Parathyroid adenoma (tissue), 2 donors: ENCODE measurements at regions not wholly inside any gene's neighbourhood (a gene's known extent, or its start where the extent isn't known, plus 50 kb on each side); places are given as distances from the start of the nearest gene placed in this dataset.

ENCODE experiments used
- H2AFZ ChIP-seq: fragments of 300-600 bp; sonication (generic); one replicate; pipeline ENCODE4 v1.7.0; 2017; ENCODE audit warnings: antibody characterized with exemption, mild to moderate bottlenecking
- H3K27ac ChIP-seq: fragments of 300-600 bp; sonication (generic); one replicate; pipeline ENCODE4 v1.7.0; 2017
- H3K27me3 ChIP-seq: fragments of 300-600 bp; sonication (generic); one replicate; pipeline ENCODE4 v1.7.0; 2017; ENCODE audit warnings: low read length; ENCODE audit not compliant: control insufficient read depth, insufficient read depth
- H3K36me3 ChIP-seq: fragments of 300-600 bp; sonication (generic); one replicate; pipeline ENCODE4 v1.7.0; 2017; ENCODE audit warnings: low read length; ENCODE audit not compliant: control insufficient read depth, insufficient read depth
- H3K4me1 ChIP-seq: fragments of 300-600 bp; sonication (generic); one replicate; pipeline ENCODE4 v1.7.0; 2017; ENCODE audit warnings: control low read depth
- H3K4me2 ChIP-seq: fragments of 300-600 bp; sonication (generic); one replicate; pipeline ENCODE4 v1.7.0; 2017; ENCODE audit warnings: low read length
- H3K4me3 ChIP-seq: fragments of 300-600 bp; sonication (generic); one replicate; pipeline ENCODE4 v1.7.0; 2017; ENCODE audit warnings: low read depth, low read length
- H3K79me2 ChIP-seq: fragments of 300-600 bp; sonication (generic); one replicate; pipeline ENCODE4 v1.7.0; 2017; ENCODE audit warnings: control low read depth
- H3K9ac ChIP-seq: fragments of 300-600 bp; sonication (generic); one replicate; pipeline ENCODE4 v1.7.0; 2017; ENCODE audit warnings: mild to moderate bottlenecking
- H3K9me3 ChIP-seq: fragments of 300-600 bp; sonication (generic); one replicate; pipeline ENCODE4 v1.7.0; 2017; ENCODE audit warnings: low read length; ENCODE audit not compliant: control insufficient read depth
- TF ChIP-seq, protein P1 (sequence below): fragments of 300-600 bp; sonication (generic); IDR thresholded peaks from one replicate; pipeline ENCODE4 v1.7.0; 2017; ENCODE audit warnings: antibody characterized with exemption, mild to moderate bottlenecking
- donor health status: primary hyperparathyroidism.

GRCh38 chr12:59142183-59142790, 222.0 kb upstream of the LRIG3 start:
- TF ChIP-seq, protein P1, sequence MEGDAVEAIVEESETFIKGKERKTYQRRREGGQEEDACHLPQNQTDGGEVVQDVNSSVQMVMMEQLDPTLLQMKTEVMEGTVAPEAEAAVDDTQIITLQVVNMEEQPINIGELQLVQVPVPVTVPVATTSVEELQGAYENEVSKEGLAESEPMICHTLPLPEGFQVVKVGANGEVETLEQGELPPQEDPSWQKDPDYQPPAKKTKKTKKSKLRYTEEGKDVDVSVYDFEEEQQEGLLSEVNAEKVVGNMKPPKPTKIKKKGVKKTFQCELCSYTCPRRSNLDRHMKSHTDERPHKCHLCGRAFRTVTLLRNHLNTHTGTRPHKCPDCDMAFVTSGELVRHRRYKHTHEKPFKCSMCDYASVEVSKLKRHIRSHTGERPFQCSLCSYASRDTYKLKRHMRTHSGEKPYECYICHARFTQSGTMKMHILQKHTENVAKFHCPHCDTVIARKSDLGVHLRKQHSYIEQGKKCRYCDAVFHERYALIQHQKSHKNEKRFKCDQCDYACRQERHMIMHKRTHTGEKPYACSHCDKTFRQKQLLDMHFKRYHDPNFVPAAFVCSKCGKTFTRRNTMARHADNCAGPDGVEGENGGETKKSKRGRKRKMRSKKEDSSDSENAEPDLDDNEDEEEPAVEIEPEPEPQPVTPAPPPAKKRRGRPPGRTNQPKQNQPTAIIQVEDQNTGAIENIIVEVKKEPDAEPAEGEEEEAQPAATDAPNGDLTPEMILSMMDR: no peak

DNA sequence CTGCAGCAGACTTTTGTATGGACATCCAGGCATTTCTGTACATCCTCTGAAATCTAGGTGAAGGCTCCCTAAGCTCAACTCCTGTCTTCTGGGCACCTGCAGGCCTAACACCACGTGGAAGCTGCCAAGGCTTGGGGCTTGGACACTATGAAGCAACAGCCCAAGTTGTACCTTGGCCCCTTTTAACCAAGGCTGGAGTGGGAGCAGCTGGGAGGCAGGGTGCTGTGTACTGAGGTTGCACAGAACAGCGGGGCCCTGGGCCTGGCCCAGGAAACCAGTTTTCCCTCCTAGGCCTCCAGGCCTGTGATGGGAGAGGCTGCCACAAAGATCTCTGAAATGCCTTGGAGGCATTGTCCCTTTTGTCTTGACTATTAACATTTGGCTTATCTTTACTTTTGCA, 214.4 kb upstream of the LRIG3 start:
- no peak overlapping the region for H3K9ac ChIP-seq
- H3K9me3 ChIP-seq: no peaks in the 10 kb centered on the region
- H3K36me3 ChIP-seq: no peaks in the 10 kb centered on the region
- no peak overlapping the region for H3K4me2 ChIP-seq
- no peaks in the 10 kb centered on the region for H3K4me1 ChIP-seq
- H3K27me3 ChIP-seq: no peaks in the 10 kb centered on the region
- no peak overlapping the region for H2AFZ ChIP-seq
- TF ChIP-seq, protein P1: no peak
- no peak overlapping the region for H3K4me3 ChIP-seq
- H3K27ac ChIP-seq: no peak overlapping the region
- H3K79me2 ChIP-seq: no peaks in the 10 kb centered on the region

More at GRCh38 chr12:59142183-59142790, 222.0 kb upstream of the LRIG3 start:
- no peak overlapping the region for H2AFZ ChIP-seq
- H3K27ac ChIP-seq: no peak overlapping the region
- H3K4me3 ChIP-seq: no peak overlapping the region
- H3K9ac ChIP-seq: no peak overlapping the region
- no peaks in the 10 kb centered on the region for H3K79me2 ChIP-seq
- H3K9me3 ChIP-seq: no peaks in the 10 kb centered on the region
- H3K27me3 ChIP-seq: no peaks in the 10 kb centered on the region
- no peaks in the 10 kb centered on the region for H3K4me1 ChIP-seq
- H3K4me2 ChIP-seq: no peak overlapping the region
- no peaks in the 10 kb centered on the region for H3K36me3 ChIP-seq

GRCh38 chr12:59131462-59131861, 211.2 kb upstream of the LRIG3 start:
- Histone ChIP-seq H3K27me3 (no peaks in the 10 kb centered on the region), H3K36me3 (no peaks in the 10 kb centered on the region), H3K27ac (no peak overlapping the region), H2AFZ (no peak overlapping the region), H3K9me3 (no peaks in the 10 kb centered on the region), H3K4me2 (no peak overlapping the region), H3K9ac (no peak overlapping the region), H3K79me2 (no peaks in the 10 kb centered on the region), H3K4me3 (no peak overlapping the region), H3K4me1 (no peaks in the 10 kb centered on the region)
- TF ChIP-seq, protein P1: no peak

GRCh38 chr12:59122784-59123183, 202.5 kb upstream of the LRIG3 start:
- H3K4me3 ChIP-seq: no peak overlapping the region
- H3K27ac ChIP-seq: no peak overlapping the region
- no peaks in the 10 kb centered on the region for H3K9me3 ChIP-seq
- H3K9ac ChIP-seq: no peak overlapping the region
- H3K4me1 ChIP-seq: no peaks in the 10 kb centered on the region
- H2AFZ ChIP-seq: no peak overlapping the region
- no peaks in the 10 kb centered on the region for H3K79me2 ChIP-seq
- TF ChIP-seq, protein P1: no peak
- no peaks in the 10 kb centered on the region for H3K36me3 ChIP-seq
- H3K4me2 ChIP-seq: no peak overlapping the region
- H3K27me3 ChIP-seq: no peaks in the 10 kb centered on the region

DNA sequence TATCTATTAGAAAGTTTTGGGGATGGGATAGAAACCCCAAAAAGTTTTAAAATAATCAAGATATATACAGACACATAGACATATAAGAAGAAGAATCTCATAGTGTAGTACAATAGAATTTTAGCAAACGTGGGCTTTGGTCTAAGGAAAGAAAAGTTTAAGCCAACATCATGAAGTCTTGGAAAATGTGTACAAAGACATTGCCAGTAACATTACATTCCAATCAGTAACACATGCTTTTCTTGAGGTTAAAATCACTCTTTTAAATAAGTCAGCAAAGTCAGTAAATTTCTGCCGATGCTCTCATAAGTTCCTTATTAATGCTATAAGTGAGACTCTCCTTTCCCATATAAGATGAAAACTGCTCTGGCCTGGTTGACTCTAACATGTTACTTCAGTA, 201.1 kb upstream of the LRIG3 start:
- no peaks in the 10 kb centered on the region for H3K27me3 ChIP-seq

More for the DNA sequence above, 201.1 kb upstream of the LRIG3 start:
- no peak overlapping the region for H2AFZ ChIP-seq
- H3K4me1 ChIP-seq: no peaks in the 10 kb centered on the region
- no peaks in the 10 kb centered on the region for H3K79me2 ChIP-seq
- H3K36me3 ChIP-seq: no peaks in the 10 kb centered on the region
- H3K9ac ChIP-seq: no peak overlapping the region
- H3K4me3 ChIP-seq: no peak overlapping the region
- H3K4me2 ChIP-seq: no peak overlapping the region
- no peaks in the 10 kb centered on the region for H3K9me3 ChIP-seq
- no peak overlapping the region for H3K27ac ChIP-seq
- TF ChIP-seq, protein P1: no peak
